Stimulated activated CD8-positive, alpha-beta memory T cell treated with anti-CD3 and anti-CD28 coated beads, Interleukin-7, amount 100 ng/mL, for 1 hour (primary cell): ENCODE measurements at regions not wholly inside any gene's neighbourhood (a gene's known extent, or its start where the extent isn't known, plus 50 kb on each side); places are given as distances from the start of the nearest gene placed in this dataset.

Experiments used
- DNase-seq, 2 donors: peaks; one replicate each; pipeline ENCODE4 v3.0.0-alpha.2; 2020; ENCODE audit warnings: low read depth in 2 of 2

GRCh38 chr15:97168704-97169475 lies 791.6 kb upstream of the ARRDC4 start:
- DNase-seq = no peak

- no peak for DNase-seq
These were observed 788.9 kb upstream of the ARRDC4 start for GRCh38 chr15:97171556-97171955.

- DNase-seq = no peak
These were observed 785.5 kb upstream of the ARRDC4 start for GRCh38 chr15:97174886-97175540.

GRCh38 chr15:97177151-97177577 lies 783.3 kb upstream of the ARRDC4 start:
- DNase-seq = no peak

GRCh38 chr15:97182581-97182980 lies 777.9 kb upstream of the ARRDC4 start:
- no peak for DNase-seq

GRCh38 chr15:97189162-97189780 lies 771.2 kb upstream of the ARRDC4 start:
- no peak for DNase-seq

- DNase-seq = no peak
These were observed 765.8 kb upstream of the ARRDC4 start for GRCh38 chr15:97194750-97195149.

GRCh38 chr15:97196048-97197014 lies 764.2 kb upstream of the ARRDC4 start:
- no peak for DNase-seq

GRCh38 chr15:97199393-97200051 lies 761.0 kb upstream of the ARRDC4 start:
- DNase-seq = no peak

- DNase-seq = no peak
These were observed 760.3 kb upstream of the ARRDC4 start for GRCh38 chr15:97200161-97200560.

- DNase-seq = no peak
These were observed 750.2 kb upstream of the ARRDC4 start for GRCh38 chr15:97210277-97210676.

GRCh38 chr15:97215629-97216028 lies 744.9 kb upstream of the ARRDC4 start:
- no peak for DNase-seq

GRCh38 chr15:97224191-97224641 lies 736.3 kb upstream of the ARRDC4 start:
- DNase-seq = no peak

GRCh38 chr15:97234851-97235610 lies 725.5 kb upstream of the ARRDC4 start:
- no peak for DNase-seq

- DNase-seq = no peak
These were observed 724.9 kb upstream of the ARRDC4 start for GRCh38 chr15:97235611-97235985.

GRCh38 chr15:97236140-97236539 lies 724.4 kb upstream of the ARRDC4 start:
- DNase-seq = no peak

- DNase-seq = no peak
These were observed 723.3 kb upstream of the ARRDC4 start for GRCh38 chr15:97237160-97237559.

GRCh38 chr15:97248376-97248775 lies 712.1 kb upstream of the ARRDC4 start:
- DNase-seq = no peak

- DNase-seq = no peak
These were observed 700.6 kb upstream of the ARRDC4 start for GRCh38 chr15:97259943-97260342.

GRCh38 chr15:97301166-97301565 lies 659.3 kb upstream of the ARRDC4 start:
- DNase-seq = no peak
